GM12874 (cell line): ENCODE measurements at regions not wholly inside any gene's neighbourhood (a gene's known extent, or its start where the extent isn't known, plus 50 kb on each side); places are given as distances from the start of the nearest gene placed in this dataset.

Experiments
- TF ChIP-seq, protein P1 (sequence below): IDR thresholded peaks from 2 replicates; pipeline ENCODE4 v1.5.1; 2011; ENCODE audit warnings: low read depth, mild to moderate bottlenecking, control low read depth, low read length, moderate library complexity; ENCODE audit not compliant: insufficient read depth

GRCh38 chr12:58481811-58482210 is 438.5 kb downstream of the LRIG3 start:
- TF ChIP-seq, protein P1, sequence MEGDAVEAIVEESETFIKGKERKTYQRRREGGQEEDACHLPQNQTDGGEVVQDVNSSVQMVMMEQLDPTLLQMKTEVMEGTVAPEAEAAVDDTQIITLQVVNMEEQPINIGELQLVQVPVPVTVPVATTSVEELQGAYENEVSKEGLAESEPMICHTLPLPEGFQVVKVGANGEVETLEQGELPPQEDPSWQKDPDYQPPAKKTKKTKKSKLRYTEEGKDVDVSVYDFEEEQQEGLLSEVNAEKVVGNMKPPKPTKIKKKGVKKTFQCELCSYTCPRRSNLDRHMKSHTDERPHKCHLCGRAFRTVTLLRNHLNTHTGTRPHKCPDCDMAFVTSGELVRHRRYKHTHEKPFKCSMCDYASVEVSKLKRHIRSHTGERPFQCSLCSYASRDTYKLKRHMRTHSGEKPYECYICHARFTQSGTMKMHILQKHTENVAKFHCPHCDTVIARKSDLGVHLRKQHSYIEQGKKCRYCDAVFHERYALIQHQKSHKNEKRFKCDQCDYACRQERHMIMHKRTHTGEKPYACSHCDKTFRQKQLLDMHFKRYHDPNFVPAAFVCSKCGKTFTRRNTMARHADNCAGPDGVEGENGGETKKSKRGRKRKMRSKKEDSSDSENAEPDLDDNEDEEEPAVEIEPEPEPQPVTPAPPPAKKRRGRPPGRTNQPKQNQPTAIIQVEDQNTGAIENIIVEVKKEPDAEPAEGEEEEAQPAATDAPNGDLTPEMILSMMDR: no peak

- TF ChIP-seq, protein P1: no peak
Measured at GRCh38 chr12:58487255-58487654, 433.0 kb downstream of the LRIG3 start.

DNA sequence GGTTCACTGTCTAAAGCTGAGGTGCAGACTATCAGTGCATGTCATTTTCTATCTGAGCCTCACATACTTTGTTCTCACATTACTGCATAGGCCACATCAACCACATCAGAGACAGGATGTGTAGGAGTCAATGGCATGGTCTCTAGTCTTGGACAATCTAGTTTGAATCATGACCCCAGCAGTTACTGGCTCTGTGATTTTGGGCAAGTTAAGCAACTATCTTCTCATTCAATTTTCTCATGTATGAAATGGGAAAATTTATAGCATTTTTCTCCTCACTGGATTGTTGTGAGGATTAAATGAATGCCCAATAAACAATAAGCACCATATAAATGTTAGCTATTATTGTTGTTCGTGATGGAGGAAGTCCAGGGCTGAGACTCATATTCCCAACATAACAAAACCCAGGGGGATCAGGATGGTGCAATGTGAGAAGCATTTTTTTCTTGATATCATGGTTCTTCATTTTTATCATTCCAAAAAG is 432.6 kb downstream of the LRIG3 start:
- TF ChIP-seq, protein P1: no peak

- TF ChIP-seq, protein P1: no peak
Measured at GRCh38 chr12:58489394-58489793, 430.9 kb downstream of the LRIG3 start.

DNA sequence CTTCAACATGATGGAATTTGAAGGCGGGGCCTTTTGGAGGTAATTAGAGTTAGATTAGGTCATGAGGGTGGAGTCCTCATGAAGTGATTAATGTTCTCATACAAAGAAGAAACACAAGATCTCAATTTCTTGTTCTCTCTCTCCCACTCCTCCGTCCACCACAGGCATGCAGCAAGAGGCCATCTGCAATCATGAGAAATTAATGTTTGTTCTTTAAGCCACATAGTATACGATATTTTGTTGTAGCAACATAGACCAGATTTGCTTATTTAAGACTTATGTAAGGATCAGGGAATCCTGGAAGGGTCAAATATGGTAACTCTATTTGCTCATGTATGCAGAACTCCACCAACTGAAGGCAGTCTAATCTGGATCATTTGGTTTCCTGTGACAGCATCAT is 429.0 kb downstream of the LRIG3 start:
- TF ChIP-seq, protein P1: no peak

- TF ChIP-seq, protein P1: no peak
Measured at GRCh38 chr12:58496411-58497190, 423.7 kb downstream of the LRIG3 start.

DNA sequence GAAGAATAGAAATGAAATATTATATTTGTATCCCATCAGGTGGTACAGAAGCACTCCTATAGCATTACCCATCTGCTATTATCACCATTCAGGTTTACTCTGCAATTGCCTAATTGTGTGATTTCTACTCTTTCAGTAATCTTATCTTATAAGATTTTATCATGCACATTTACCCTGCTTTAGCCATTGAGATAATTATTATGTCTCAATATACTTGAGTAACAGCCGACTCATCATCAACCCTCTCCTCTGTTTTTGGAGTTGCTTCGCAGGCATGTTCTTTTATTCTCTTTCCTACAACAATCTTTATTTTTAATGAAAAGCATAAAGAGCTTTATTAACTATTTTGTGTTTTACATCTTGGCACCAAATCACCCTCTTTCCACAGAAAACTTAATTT is 419.9 kb downstream of the LRIG3 start:
- TF ChIP-seq, protein P1: no peak
